ENCODE measurements at regions not wholly inside any gene's neighbourhood (a gene's known extent, or its start where the extent isn't known, plus 50 kb on each side); places are given as distances from the start of the nearest gene placed in this dataset.
A peak's percentile ranks its signal among the peaks of the same experiment; 100 is the strongest.

DNA sequence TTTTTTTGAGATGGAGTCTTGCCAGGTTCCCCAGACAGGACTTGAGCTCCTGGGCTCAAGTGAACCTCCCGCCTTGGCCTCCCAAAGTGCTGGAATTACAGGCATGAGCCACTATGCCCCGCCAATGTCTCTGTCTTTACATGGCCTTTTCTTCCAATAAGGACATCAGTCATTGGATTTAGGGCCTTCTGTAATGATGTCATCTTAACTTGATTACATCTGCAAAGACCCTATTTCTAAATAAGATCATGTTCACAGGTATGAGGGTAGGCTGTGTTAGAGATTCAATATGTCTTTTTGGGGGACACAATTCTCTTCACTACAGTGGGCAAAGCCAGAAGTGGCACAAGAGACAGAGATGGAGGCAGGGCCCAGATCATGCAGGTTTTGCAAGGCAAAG lies 68.1 kb downstream of the PMAIP1 start:
- H3K4me3 ChIP-seq (replicated peaks; ENCODE audit: low read depth, low read length) = no peak overlapping the region
- TF ChIP-seq, protein P1, sequence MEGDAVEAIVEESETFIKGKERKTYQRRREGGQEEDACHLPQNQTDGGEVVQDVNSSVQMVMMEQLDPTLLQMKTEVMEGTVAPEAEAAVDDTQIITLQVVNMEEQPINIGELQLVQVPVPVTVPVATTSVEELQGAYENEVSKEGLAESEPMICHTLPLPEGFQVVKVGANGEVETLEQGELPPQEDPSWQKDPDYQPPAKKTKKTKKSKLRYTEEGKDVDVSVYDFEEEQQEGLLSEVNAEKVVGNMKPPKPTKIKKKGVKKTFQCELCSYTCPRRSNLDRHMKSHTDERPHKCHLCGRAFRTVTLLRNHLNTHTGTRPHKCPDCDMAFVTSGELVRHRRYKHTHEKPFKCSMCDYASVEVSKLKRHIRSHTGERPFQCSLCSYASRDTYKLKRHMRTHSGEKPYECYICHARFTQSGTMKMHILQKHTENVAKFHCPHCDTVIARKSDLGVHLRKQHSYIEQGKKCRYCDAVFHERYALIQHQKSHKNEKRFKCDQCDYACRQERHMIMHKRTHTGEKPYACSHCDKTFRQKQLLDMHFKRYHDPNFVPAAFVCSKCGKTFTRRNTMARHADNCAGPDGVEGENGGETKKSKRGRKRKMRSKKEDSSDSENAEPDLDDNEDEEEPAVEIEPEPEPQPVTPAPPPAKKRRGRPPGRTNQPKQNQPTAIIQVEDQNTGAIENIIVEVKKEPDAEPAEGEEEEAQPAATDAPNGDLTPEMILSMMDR (IDR thresholded peaks at IDR 0.05; ENCODE audit: insufficient read depth, low read length, poor library complexity, severe bottlenecking) = no peak
- no peak for DNase-seq (ENCODE audit: extremely low read depth, insufficient read length)
- no peaks in the 10 kb centered on the region for H3K36me3 ChIP-seq (ENCODE audit: control insufficient read depth, insufficient read depth, low read length)
- H3K27me3 ChIP-seq (replicated peaks; ENCODE audit: control insufficient read depth, insufficient read depth, low read length) = no peaks in the 10 kb centered on the region

DNA sequence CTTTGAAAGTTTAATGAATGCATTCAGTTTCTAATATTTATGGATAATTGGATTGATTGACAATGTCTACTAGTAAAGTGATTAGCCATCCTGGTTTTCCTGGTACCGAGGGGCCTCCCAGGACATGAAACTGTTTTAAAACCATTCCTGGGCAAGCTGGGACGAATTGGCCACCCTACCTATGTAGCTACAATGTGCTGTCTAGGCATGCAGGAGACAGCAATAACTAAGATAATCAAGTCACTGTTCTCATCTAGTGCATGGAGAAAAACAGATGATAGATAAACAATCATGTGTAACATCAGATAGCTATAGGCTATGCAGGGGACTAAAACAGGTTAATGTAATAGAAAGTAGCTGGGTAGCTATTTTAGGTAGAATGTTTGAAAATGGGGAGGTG lies 67.1 kb downstream of the PMAIP1 start:
- DNase-seq (ENCODE audit: extremely low read depth, insufficient read length) = no peak
- TF ChIP-seq, protein P1 (IDR thresholded peaks at IDR 0.05; ENCODE audit: insufficient read depth, low read length, poor library complexity, severe bottlenecking) = no peak
- H3K27me3 ChIP-seq (replicated peaks; ENCODE audit: control insufficient read depth, insufficient read depth, low read length) = no peaks in the 10 kb centered on the region
- no peaks in the 10 kb centered on the region for H3K36me3 ChIP-seq (ENCODE audit: control insufficient read depth, insufficient read depth, low read length)
- H3K4me3 ChIP-seq (replicated peaks; ENCODE audit: low read depth, low read length) = no peak overlapping the region

GRCh38 chr18:59963229-59963628 lies 63.4 kb downstream of the PMAIP1 start:
- H3K36me3 ChIP-seq (ENCODE audit: control insufficient read depth, insufficient read depth, low read length) = no peaks in the 10 kb centered on the region
- TF ChIP-seq, protein P1 (IDR thresholded peaks at IDR 0.05; ENCODE audit: insufficient read depth, low read length, poor library complexity, severe bottlenecking) = no peak
- no peaks in the 10 kb centered on the region for H3K27me3 ChIP-seq (replicated peaks; ENCODE audit: control insufficient read depth, insufficient read depth, low read length)
- no peak for DNase-seq (ENCODE audit: extremely low read depth, insufficient read length)
- no peak overlapping the region for H3K4me3 ChIP-seq (replicated peaks; ENCODE audit: low read depth, low read length)

- peak; percentile 44 for DNase-seq (ENCODE audit: extremely low read depth, insufficient read length)
- H3K4me3 ChIP-seq (replicated peaks; ENCODE audit: low read depth, low read length) = no peak overlapping the region
- no peaks in the 10 kb centered on the region for H3K27me3 ChIP-seq (replicated peaks; ENCODE audit: control insufficient read depth, insufficient read depth, low read length)
- no peaks in the 10 kb centered on the region for H3K36me3 ChIP-seq (ENCODE audit: control insufficient read depth, insufficient read depth, low read length)
- TF ChIP-seq, protein P1 (IDR thresholded peaks at IDR 0.05; ENCODE audit: insufficient read depth, low read length, poor library complexity, severe bottlenecking) = no peak
Observed at GRCh38 chr18:59961070-59961469, 61.3 kb downstream of the PMAIP1 start.

GRCh38 chr18:59960272-59960671 lies 60.5 kb downstream of the PMAIP1 start:
- H3K4me3 ChIP-seq (replicated peaks; ENCODE audit: low read depth, low read length) = no peak overlapping the region
- no peaks in the 10 kb centered on the region for H3K36me3 ChIP-seq (ENCODE audit: control insufficient read depth, insufficient read depth, low read length)
- H3K27me3 ChIP-seq (replicated peaks; ENCODE audit: control insufficient read depth, insufficient read depth, low read length) = no peaks in the 10 kb centered on the region
- TF ChIP-seq, protein P1 (IDR thresholded peaks at IDR 0.05; ENCODE audit: insufficient read depth, low read length, poor library complexity, severe bottlenecking) = no peak
- no peak for DNase-seq (ENCODE audit: extremely low read depth, insufficient read length)

DNA sequence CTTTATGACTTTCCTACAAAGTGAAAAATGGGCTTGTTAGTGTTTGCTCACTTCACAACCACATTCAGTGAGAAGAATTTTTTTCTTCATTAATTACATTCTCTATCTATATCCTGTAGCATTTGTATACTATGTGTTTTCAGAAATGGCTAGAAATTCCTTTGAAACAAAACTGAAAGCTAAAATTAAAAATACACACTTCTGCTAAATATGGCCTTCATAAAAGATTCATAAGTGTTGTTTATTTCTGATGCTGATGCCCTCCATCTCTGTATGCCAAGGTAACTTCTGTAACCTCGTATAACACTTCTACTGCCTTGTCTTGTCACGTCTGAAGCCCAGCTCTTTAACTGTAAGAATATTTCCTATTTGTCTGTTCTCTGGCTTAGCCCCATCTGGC lies 59.8 kb downstream of the PMAIP1 start:
- DNase-seq (ENCODE audit: extremely low read depth, insufficient read length) = no peak
- TF ChIP-seq, protein P1 (IDR thresholded peaks at IDR 0.05; ENCODE audit: insufficient read depth, low read length, poor library complexity, severe bottlenecking) = no peak
- Histone ChIP-seq H3K4me3 (replicated peaks; ENCODE audit: low read depth, low read length) (no peak overlapping the region), H3K27me3 (replicated peaks; ENCODE audit: control insufficient read depth, insufficient read depth, low read length) (no peaks in the 10 kb centered on the region), H3K36me3 (ENCODE audit: control insufficient read depth, insufficient read depth, low read length) (no peaks in the 10 kb centered on the region)

Measured in GM06990 (cell line).